ENCODE measurements at regions not wholly inside any gene's neighbourhood (a gene's known extent, or its start where the extent isn't known, plus 50 kb on each side); places are given as distances from the start of the nearest gene placed in this dataset.
"Not testable (repeated sequence)": the region's sequence is repeated elsewhere in the genome, so short reads cannot be mapped to it uniquely, and the experiment has no call there.

DNA sequence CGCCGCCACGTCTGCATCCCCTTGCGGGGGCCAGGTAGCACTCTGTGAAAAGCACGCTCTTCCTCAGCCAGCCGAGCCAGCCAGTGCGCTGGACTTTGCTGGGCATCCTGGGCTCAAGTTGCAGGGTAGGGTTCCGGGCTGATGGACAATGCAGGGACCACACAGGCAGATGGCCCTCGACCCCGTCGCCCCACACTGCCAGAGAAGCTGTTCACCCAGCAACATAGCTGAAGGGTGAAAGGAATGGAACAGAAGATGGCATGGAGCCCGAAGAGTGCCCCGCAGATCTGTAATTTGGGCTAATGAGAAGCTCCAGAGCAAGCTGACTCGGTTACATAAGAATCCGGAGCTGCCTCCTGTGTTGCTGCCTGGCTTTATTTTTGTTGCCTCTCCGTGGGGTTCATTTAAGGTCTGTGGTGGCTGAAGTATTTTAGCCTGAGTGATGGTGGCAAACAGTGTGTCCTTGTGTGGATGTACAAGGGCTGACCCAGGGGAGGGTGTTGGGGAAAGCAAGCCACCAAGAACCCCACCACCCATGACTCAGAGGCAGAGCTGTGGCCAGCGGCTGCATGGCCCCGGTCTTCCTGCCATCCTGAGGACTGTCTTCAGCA is 105.8 kb downstream of the SOX1 start:
- intact Hi-C loops (cut with micrococcal nuclease): no loop called here

DNA sequence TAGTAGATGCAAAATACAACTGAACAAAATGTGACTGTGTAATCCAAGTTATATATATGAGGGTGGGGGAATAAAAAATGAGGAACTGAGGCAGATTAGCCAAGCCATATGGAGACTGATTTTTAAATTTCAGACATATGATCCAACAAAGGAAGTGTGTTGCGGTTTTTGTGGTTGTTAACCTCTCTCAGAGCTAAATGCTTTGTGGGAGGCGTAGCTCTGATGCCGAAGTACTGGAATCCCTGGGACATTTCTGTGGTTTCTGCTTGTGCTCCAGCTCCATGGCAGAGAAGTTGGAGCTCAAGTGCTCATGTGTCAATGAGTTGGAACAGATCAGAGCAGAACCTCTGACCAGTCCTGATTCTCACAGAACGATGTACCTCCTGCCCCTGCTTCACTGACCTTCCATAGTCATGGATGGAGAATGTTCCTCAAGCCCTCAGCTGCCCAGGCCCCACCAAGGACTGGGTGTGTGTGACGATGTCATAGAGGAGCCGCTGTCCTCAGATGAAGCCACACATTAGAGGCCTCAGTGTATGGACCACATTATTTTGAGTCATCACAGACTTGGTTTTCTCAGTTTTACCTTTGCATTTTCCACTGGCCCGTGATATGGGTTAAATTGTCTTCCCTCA is 107.6 kb downstream of the SOX1 start:
- intact Hi-C loops (cut with micrococcal nuclease): no loop called here

- intact Hi-C loops (cut with micrococcal nuclease): no loop called here
Observed at GRCh38 chr13:112175162-112176075, 108.5 kb downstream of the SOX1 start.

GRCh38 chr13:112176141-112177119 is 109.5 kb downstream of the SOX1 start:
- intact Hi-C loops (cut with micrococcal nuclease): not testable (repeated sequence)

DNA sequence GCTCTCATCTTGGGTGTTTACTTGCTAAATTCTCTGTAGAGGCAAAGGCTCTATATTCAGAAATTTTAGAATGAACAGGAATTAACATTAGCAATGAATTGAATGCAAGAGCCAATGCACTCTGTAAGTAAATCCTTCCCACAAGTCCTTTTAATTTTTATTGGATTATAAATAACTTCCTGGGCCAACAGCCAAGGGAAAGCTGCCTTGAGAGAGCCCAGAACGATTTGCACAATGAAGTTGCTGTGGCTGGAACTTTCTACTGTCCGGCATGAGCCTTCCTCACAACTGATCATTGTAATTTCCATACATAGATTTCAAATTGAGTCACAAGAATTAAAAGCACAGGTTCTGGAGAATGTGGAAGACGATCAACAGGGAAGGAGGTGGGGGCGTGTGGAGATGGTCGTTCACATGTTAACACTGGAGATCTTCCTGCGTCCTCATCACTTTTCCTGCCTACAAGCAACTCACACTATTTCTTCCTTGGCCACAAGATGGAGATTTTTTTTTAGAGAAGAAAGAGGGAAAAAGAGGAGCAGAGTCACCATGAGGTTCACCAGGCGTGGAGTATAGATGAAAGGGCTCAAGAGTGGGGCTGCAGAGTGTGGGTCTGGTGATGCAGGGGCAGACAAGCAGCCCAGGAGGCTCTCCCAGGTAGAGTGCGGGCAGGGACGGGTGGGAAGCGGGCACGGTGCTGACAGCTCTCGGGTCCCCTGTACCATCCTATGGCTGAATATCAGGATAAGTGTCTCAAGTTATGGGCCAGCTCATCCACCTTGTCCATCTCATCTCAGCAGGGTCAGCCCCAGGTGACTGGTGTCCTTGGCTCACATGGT is 110.7 kb downstream of the SOX1 start:
- intact Hi-C loops (cut with micrococcal nuclease): no loop called here

DNA sequence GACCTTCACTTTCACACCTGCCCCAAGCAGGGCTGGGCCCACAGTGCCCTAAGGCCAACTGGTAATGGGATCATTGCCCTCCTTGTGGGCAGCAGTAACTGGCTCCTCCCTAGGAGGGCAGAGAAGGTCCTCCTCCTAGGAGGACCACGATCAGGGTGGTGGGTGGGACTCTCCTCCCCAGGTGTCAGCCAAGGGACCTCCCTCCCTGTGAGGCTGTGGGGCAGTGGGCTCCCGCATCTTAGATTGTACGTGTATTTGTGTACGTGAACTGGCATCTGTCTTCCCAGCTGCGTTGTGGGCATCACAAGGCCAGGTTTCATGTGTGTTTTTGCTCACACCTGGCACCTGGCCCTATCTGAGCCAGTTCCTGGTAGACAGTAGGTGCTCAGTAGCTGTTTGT is 111.8 kb downstream of the SOX1 start:
- intact Hi-C loops (cut with micrococcal nuclease): no loop called here

DNA sequence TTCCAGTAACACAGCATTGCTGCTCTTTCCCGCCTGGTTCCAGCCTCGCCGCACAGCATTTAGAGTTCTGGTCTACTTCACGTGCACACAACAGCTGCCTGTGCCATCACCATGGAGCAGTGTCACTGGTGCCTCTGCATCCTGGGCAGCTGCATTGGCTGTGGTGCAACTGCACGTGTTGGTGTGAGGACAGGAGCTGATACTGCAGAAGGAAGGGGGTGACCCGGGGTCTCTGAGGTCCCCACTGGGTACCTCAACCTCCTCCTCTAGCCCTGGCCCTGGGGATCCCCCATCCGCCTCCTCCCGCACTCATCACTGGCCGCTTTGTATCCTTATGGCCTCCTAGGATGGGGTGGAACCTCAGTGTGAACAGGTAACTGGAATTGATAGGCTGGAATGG is 112.5 kb downstream of the SOX1 start:
- intact Hi-C loops (cut with micrococcal nuclease): no loop called here

GRCh38 chr13:112179995-112180394 is 113.0 kb downstream of the SOX1 start:
- intact Hi-C loops (cut with micrococcal nuclease): no loop called here

GRCh38 chr13:112181336-112182067 is 114.6 kb downstream of the SOX1 start:
- intact Hi-C loops (cut with micrococcal nuclease): no loop called here

DNA sequence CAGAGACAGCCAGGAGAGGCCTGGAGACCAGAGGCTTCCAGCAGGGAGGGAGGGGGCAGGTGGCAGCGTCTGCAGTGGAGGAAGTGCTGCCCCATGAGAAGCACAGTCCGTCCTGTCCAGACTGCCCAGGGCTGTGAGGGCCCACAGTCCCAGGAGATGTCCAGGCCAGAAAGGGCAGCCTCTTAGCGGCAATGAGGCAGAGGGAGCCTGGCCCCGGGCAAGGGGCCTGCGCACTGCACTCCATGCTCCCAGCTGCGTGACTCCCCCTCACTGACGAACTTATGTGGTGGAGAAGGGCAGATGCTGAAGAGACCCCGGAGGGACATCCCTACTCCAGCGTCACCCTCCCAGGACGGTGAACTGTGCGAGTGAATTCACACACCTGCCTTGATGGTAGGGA is 115.3 kb downstream of the SOX1 start:
- intact Hi-C loops (cut with micrococcal nuclease): no loop called here

DNA sequence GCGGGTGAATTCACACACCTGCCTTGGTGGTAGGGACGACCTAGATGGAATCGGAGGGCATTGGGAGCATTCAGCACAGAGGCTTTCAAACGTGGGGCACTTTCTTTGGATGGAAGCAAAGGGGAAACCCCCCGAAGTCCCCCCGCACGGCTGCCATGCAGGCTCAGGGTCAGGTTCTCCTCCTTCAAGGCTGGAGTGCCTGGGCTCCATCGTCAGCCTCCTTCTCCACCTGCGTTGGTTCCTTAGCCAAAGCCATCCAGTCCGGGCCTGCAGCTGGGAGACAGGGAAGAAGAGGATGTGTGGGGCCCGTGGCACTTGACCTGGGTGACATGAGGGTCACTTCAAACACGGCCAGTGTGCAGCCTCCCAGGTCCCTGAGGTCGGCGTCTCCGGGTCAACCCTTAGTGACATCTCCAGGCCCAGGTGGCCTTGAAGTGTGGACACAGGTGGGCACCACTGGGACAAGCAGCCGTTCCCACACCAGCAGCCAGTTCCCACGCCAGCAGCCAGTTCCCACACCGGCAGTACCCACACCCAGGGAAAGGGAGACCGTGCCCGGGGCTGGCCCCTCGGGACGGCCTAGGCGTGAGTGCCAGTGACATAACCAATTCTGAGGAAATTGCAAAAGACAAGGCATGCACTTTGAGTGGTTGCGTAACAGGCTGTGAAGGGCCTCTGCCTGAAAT is 116.0 kb downstream of the SOX1 start:
- intact Hi-C loops (cut with micrococcal nuclease): no loop called here

- intact Hi-C loops (cut with micrococcal nuclease): no loop called here
Observed at GRCh38 chr13:112183532-112184090, 116.7 kb downstream of the SOX1 start.

DNA sequence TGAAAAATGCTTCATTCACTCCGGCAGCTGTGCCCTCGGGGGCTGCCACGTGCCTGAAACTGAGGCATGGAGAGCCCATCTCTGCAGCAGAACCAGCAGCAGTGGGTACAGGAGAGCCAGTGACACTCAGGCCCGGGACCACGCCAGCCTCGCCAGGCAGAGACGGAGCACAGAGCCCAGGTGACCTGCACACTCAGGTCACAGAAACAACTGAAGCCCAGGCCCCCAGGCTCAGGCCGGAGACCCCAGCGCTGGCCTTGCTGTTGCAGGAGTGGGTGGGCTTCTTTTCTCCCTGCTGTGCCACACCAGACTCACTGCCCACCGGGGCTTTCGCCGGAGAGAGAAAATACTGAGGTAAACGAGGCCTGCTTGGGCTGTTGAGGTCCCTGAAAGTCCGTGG is 117.3 kb downstream of the SOX1 start:
- intact Hi-C loops (cut with micrococcal nuclease): no loop called here

GRCh38 chr13:112184851-112185371 is 118.0 kb downstream of the SOX1 start:
- intact Hi-C loops (cut with micrococcal nuclease): no loop called here

- intact Hi-C loops (cut with micrococcal nuclease): no loop called here
Observed at GRCh38 chr13:112185466-112185865, 118.5 kb downstream of the SOX1 start.

- intact Hi-C loops (cut with micrococcal nuclease): no loop called here
Observed at GRCh38 chr13:112186091-112186490, 119.1 kb downstream of the SOX1 start.

DNA sequence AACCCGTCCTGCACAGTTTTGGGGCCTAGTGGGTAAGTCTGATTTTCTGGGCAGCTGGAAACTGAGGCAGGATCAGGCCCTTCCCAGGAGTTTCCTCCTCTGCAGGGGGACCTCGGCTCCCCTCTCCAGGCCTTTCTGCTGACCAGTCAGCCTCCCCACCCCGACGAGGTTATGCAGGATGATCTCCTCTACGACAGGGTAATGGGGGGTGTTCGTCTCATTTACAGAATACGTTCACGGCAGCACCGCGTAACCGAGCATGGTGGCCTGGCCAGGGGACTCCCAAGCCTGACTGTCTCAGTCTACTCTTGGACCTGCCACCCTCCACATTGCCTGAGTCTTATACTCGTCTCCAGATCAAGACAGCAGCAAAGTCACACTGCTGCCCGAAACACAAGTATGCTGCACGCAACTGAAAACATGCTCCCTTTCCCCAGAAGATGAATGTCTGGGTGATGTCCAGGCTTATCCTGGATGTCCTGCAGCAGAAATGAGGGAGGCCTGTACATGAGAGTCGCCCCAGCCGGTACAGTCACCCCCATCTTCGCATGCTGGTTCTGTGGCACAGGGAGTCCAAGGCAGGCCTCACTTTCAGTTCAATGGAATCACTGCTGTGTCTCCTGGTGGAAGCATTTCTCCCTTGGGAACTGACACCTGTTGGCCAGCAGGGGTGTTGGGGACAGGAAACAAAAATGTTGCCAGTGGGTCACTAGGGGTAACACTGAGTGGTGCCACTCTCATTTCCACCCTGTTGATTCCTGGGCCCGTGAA is 120.8 kb downstream of the SOX1 start:
- intact Hi-C loops (cut with micrococcal nuclease): no loop called here

DNA sequence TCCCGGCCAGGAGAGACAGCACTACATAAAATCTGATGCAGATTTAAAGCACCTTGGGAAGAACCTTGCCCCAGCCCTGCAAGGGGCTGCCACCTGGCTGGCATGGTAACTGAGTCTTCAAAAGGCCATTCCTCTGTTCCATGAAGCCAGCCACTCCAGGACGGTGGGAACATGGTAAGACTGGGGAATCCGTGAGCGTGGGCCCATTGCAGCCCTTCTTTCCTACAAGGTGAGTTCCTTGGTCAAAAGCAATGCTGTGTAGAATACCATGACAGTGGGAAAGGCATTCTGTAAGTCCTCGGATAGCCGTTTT is 121.3 kb downstream of the SOX1 start:
- intact Hi-C loops (cut with micrococcal nuclease): no loop called here
